Lower leg skin (tissue), 4 donors: ENCODE measurements at regions not wholly inside any gene's neighbourhood (a gene's known extent, or its start where the extent isn't known, plus 50 kb on each side); places are given as distances from the start of the nearest gene placed in this dataset.

Source experiments
- DNase-seq, 2 donors: peaks; one replicate each; pipeline ENCODE4 v3.0.0-alpha.2; 2019; ENCODE audit warnings: low spot score in 2 of 2
- H3K4me3 ChIP-seq: fragments of 200-600 bp; sonication (generic); 2 replicates; pipeline ENCODE4 v1.5.1; 2017; ENCODE audit warnings: mild to moderate bottlenecking, low read depth; ENCODE audit not compliant: poor library complexity, severe bottlenecking
- POLR2A ChIP-seq, 2 donors: fragments of 450-650 bp; IDR thresholded peaks; one replicate each; pipeline ENCODE4 v1.6.1; 2016 to 2017; ENCODE audit warnings: antibody characterized with exemption in 2 of 2, mild to moderate bottlenecking in 1 of 2, moderate library complexity in 1 of 2
- WGBS, 2 donors: methylation state at CpG; one replicate each; pipeline ENCODE4 v1.1.5; 2018; 5-methylcytosine and 5-hydroxymethylcytosine counted together
- intact Hi-C: fragments of 100-400 bp; cut with DNase I; formaldehyde crosslinking; loops from one replicate; pipeline ENCODE4 v1.15.0; 2023; ENCODE audit warnings: low total_unique reads
- TF ChIP-seq, protein P1 (sequence below), 3 donors: fragments of 450-650 bp; IDR thresholded peaks; one replicate each; pipeline ENCODE4 v1.5.1; 2016; ENCODE audit warnings: antibody characterized with exemption in 3 of 3, mild to moderate bottlenecking in 3 of 3, moderate library complexity in 2 of 3

DNA sequence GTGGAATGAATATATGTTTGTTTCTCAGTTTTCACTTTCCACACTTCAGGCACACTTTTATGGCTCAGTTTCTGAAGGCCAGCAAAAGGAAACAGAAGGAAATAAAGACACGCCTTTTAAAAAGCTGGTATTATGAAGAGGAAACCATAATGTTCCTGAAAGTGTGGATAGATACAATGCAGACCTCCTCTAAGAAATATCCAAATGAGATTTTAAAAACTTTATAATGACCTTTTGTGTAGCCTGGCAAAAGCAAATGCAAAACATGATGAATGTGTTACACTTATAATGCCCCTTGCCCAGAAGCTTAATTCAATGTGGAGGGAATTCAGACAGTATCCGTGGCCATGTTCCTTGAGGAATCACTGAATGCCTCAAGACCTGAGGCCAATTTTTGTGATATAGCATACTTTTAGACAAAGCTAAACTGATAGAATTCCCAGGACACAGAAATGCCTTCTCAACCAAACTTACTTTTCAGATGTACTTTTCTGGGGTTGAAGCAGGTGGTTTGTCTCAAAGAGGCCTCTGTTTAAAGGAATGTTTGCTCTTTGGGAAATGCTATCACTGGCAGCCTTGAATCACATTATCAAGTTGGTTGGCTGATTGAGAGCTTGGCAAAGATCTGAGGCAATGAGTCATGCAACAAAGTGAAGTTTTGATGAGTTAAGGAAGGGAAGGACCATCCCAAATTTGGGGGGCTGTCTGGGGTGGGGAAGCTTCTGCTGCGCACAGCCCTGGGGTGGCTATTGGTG lies 77.1 kb upstream of the CACNA2D3 start:
- intact Hi-C loops, result no loop called here
- H3K4me3 ChIP-seq, result no peak overlapping the region
- no peak for DNase-seq
- no peak for TF ChIP-seq POLR2A (IDR thresholded peaks at IDR 0.05)
- TF ChIP-seq, protein P1, sequence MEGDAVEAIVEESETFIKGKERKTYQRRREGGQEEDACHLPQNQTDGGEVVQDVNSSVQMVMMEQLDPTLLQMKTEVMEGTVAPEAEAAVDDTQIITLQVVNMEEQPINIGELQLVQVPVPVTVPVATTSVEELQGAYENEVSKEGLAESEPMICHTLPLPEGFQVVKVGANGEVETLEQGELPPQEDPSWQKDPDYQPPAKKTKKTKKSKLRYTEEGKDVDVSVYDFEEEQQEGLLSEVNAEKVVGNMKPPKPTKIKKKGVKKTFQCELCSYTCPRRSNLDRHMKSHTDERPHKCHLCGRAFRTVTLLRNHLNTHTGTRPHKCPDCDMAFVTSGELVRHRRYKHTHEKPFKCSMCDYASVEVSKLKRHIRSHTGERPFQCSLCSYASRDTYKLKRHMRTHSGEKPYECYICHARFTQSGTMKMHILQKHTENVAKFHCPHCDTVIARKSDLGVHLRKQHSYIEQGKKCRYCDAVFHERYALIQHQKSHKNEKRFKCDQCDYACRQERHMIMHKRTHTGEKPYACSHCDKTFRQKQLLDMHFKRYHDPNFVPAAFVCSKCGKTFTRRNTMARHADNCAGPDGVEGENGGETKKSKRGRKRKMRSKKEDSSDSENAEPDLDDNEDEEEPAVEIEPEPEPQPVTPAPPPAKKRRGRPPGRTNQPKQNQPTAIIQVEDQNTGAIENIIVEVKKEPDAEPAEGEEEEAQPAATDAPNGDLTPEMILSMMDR (IDR thresholded peaks at IDR 0.05), result no peak
- 82 to 83% methylated on average over 3 of the region's 3 CpGs for WGBS, 2 donors

DNA sequence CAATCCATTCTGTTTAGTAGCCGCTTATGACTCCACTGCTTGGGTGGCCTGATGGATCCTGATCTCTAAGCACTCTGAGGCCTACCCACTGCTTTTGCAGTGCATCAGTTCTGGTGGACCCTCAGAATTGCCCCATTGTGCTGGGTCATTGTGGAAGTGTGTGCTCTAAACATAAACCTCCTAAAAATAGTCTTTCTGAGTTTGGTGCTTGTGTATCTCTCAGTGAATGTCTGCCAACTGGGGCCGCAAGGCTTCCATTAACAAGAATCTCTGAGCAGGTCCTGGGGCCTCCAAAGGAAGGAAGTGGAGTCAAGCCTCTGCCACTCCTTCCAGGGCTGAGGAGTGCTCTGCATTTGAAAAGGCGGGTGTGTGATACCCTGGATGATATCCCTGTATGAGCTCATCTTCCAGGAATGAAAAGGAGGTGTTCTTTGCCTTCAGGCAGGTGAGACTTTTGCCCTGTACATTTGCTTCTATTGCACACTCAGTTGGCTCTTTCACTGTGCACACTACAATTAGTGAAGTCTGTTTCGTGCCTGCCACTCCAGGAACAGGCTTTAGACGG lies 80.0 kb upstream of the CACNA2D3 start:
- DNase-seq, result no peak
- intact Hi-C loops, result no loop called here
- no peak for TF ChIP-seq POLR2A (IDR thresholded peaks at IDR 0.05)
- TF ChIP-seq, protein P1 (IDR thresholded peaks at IDR 0.05), result no peak
- H3K4me3 ChIP-seq, result no peak overlapping the region
- 52 to 61% methylated on average over 5 of the region's 5 CpGs for WGBS, 2 donors

DNA sequence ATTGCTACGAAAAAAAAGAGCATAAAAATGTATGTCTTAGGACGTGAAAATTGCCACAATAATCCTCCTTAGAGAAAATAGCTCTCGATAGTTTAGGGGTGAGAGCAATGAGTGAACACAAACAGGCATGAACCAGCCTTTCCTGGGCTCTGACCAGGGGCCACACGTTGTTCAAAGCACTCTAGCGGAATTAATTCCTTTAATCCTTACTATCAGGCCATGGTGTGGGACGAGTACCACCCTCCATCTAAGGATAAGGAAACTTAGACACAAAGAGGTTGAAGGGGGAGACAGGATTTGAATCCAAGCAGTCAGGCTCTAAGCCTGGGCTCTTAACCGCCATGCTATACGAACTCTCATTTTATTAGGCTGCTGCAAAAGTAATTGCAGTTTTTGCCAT lies 81.9 kb upstream of the CACNA2D3 start:
- TF ChIP-seq, protein P1 (IDR thresholded peaks at IDR 0.05), result no peak
- TF ChIP-seq POLR2A (IDR thresholded peaks at IDR 0.05), result no peak
- intact Hi-C loops, result no loop called here
- 84 to 91% methylated on average over 8 of the region's 8 CpGs for WGBS, 2 donors

DNA sequence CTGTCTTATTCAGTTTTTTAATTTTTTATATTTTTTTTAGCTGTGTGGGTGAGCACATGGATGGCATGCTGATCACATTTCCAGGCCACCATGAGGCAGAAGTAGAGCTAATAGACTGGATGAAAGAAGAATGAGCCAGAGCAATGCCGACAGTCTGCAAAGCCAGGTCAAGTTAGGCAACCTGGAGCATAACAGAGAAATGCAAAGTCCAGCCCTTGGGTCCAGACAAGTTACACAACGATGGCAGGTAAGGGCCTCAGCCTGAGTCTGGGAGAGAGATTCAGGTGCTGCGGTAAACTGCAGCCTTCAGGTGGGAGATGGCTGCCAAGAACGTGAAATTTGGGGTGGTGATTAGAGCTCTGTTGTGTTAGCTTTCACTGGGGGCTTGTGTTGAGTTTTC lies 84.0 kb upstream of the CACNA2D3 start:
- H3K4me3 ChIP-seq, result no peak overlapping the region

More for the DNA sequence above, 81.9 kb upstream of the CACNA2D3 start:
- H3K4me3 ChIP-seq, result no peak overlapping the region
- DNase-seq, result no peak

DNA sequence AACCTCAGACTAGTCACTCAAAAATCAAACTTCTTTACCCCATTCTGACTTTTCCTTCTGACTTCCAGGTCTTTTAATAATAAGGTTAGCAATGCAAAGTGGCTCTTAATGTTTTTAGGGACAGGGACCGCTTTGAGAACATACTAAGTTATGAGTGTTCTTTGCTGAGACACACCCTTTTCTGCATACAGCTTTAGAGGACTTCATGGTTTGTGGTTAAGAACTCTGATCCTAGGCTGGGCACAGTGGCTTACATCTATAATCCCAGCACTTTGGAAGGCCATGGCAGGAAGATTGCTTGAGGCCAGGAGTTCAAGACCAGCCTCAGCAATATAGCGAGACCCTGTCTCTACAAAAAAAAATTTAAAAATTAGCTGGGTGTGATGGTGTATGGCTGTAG lies 85.8 kb upstream of the CACNA2D3 start:
- no peak for DNase-seq
- no peak for TF ChIP-seq POLR2A (IDR thresholded peaks at IDR 0.05)
- TF ChIP-seq, protein P1 (IDR thresholded peaks at IDR 0.05), result no peak
- intact Hi-C loops, result no loop called here
- no peak overlapping the region for H3K4me3 ChIP-seq
- 90 to 98% methylated on average over 2 of the region's 2 CpGs for WGBS, 2 donors

More for the DNA sequence above, 84.0 kb upstream of the CACNA2D3 start:
- no peak for TF ChIP-seq POLR2A (IDR thresholded peaks at IDR 0.05)
- TF ChIP-seq, protein P1 (IDR thresholded peaks at IDR 0.05), result no peak
- 85 to 89% methylated on average over 4 of the region's 4 CpGs for WGBS, 2 donors
- intact Hi-C loops, result no loop called here
- no peak for DNase-seq
